Coronary artery (tissue), 2 donors: ENCODE measurements at regions not wholly inside any gene's neighbourhood (a gene's known extent, or its start where the extent isn't known, plus 50 kb on each side); places are given as distances from the start of the nearest gene placed in this dataset.

Source experiments
- DNase-seq: peaks from one replicate; pipeline ENCODE4 v3.0.0-alpha.2; 2017; ENCODE audit warnings: low spot score
- H3K27ac ChIP-seq, 2 donors: fragments of 200-600 bp; sonication (generic); one replicate each; pipeline ENCODE4 v1.5.1; 2016 to 2019
- H3K4me3 ChIP-seq: fragments of 200-600 bp; sonication (generic); 2 replicates; pipeline ENCODE4 v1.5.1; 2016; ENCODE audit warnings: mild to moderate bottlenecking, moderate library complexity
- TF ChIP-seq, protein P1 (sequence below): fragments of 200-600 bp; sonication (generic); IDR thresholded peaks from one replicate; pipeline ENCODE4 v1.5.1; 2019; ENCODE audit warnings: antibody characterized with exemption

DNA sequence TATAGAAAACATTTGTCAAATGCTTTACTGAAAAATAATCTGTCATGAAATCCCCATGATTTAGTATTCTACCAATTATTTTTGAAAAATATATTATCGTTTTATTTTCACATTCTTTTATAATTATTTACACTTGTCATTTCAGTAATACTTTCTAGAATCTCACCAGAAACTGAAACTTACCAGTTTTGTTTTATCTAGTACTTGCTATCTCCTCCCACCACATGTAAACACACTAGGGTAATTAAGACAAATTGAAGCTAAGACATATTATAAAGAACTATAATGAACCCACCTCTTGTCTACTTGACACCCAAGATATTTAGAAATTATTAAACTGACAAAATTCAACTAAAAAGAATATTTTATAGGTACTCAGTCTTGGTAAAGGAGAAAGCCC lies 51.5 kb upstream of the GRM3 start:
- TF ChIP-seq, protein P1, sequence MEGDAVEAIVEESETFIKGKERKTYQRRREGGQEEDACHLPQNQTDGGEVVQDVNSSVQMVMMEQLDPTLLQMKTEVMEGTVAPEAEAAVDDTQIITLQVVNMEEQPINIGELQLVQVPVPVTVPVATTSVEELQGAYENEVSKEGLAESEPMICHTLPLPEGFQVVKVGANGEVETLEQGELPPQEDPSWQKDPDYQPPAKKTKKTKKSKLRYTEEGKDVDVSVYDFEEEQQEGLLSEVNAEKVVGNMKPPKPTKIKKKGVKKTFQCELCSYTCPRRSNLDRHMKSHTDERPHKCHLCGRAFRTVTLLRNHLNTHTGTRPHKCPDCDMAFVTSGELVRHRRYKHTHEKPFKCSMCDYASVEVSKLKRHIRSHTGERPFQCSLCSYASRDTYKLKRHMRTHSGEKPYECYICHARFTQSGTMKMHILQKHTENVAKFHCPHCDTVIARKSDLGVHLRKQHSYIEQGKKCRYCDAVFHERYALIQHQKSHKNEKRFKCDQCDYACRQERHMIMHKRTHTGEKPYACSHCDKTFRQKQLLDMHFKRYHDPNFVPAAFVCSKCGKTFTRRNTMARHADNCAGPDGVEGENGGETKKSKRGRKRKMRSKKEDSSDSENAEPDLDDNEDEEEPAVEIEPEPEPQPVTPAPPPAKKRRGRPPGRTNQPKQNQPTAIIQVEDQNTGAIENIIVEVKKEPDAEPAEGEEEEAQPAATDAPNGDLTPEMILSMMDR: no peak
- no peak for DNase-seq
- Histone ChIP-seq H3K27ac (no peak overlapping the region), H3K4me3 (no peak overlapping the region)

DNA sequence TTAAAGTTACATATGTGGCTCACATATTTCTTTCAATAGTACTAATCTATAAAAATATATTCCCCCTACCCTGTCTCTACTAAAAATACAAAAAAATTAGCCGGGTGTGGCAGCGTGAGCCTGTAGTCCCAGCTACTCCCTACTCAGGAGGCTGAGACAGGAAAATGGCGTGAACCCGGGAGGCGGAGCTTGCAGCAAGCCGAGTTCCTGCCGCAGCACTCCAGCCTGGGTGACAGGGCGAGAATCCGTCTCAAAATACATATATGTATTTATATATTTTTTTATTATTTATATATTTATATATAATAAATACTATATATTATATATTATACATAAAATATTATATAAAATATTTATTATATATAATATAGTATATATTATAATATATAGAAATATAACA lies 69.7 kb upstream of the GRM3 start:
- Histone ChIP-seq H3K4me3 (no peak overlapping the region), H3K27ac (no peak overlapping the region)
- DNase-seq: no peak
- TF ChIP-seq, protein P1: no peak

DNA sequence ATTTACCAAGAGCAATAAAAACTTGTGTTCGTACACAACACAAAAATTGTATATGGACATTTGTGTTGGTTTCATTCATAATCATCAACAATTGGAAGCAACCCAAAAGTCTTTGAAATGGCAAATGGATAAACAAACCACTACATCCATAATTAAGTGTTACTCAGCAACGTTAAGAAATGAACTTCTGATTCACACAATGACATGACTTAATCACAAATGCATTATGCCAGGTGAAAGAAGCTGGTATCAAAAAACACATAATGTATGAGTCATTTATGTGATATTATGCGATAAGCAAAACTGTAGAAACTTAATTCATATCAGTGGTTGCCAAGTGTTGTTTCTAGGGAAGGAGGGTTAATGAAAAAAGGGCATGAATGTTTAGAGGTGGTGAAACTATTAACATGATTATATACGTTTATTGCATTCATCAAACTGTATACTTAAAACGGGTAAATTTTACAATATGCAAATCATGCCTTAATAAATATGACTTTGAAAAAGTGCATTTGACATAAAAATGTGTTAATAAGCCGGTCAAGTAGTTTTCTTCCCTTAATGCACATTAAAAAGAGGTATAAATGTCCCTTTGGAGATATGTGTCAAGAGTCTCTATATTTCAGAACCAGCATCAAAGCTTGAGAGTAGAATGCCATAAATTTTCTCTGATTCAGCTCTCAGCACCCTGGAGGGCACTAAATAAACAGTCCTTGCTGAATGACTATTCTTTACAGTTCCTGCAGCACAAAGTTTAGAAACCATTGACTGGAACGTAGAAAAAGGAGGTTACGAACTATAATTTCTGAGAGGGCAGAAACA lies 84.8 kb upstream of the GRM3 start:
- Histone ChIP-seq H3K27ac (no peak overlapping the region), H3K4me3 (no peak overlapping the region)
- DNase-seq: no peak
- TF ChIP-seq, protein P1: no peak

DNA sequence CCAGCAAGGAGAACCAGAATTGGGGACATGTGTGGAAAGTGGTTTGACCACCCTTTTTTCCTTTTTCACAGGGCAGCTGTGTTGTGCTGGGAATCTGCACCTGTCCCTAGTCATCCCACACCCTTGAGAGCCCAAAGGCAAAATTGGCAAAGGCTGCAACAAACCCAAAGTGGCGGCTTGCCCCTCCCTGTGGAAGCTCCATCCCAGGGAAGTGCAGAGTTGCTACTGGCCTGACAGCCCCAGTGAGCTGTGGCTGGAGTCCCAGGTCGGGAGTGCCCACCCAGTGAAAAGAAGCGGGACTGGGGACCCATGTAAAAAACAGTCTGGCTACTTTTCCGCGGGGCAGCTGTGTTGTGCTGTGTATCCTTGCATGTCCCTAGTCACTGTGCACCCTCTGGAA lies 109.1 kb upstream of the GRM3 start:
- Histone ChIP-seq H3K27ac (no peak overlapping the region), H3K4me3 (no peak overlapping the region)
- DNase-seq: no peak
- TF ChIP-seq, protein P1: no peak

DNA sequence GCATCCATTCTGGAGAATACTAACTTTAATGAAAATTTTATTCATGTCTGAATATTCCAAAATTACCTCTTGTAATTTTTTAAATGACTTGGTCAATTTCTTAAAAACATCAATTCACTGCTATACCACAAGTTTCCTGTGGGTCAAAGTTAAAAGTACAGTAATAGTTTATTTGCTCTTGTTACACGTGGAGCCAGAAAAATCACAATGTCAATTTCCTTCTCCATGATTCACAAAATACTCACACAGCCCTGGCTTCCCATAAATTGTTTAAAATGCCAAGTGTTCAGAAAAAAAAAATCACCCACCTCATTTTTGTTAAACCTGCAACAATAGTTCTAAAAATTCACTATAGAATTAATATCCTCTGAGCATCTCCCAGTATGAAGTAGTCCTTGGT lies 139.5 kb upstream of the GRM3 start:
- H3K4me3 ChIP-seq: no peak overlapping the region
- H3K27ac ChIP-seq: no peak overlapping the region
- TF ChIP-seq, protein P1: no peak
- no peak for DNase-seq

DNA sequence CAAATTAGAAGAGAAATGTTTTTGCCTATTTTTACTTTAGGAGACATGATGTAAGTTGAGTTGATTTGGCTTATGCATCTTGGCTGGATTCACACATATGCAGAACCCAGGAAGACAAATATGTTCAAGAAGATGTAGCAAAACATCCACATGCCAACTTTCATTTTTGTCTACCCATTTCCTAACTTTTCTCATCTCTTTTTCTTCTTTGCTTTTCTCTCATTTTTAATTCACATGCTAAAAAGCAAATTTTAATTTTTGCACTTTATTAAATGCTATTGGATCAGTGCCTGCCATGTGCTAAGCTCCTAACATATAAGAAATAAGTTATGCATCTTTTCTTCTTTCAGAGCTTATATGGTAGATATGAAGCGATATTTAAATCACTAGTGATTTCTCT lies 143.7 kb upstream of the GRM3 start:
- DNase-seq: no peak
- Histone ChIP-seq H3K4me3 (no peak overlapping the region), H3K27ac (no peak overlapping the region)
- TF ChIP-seq, protein P1: no peak

DNA sequence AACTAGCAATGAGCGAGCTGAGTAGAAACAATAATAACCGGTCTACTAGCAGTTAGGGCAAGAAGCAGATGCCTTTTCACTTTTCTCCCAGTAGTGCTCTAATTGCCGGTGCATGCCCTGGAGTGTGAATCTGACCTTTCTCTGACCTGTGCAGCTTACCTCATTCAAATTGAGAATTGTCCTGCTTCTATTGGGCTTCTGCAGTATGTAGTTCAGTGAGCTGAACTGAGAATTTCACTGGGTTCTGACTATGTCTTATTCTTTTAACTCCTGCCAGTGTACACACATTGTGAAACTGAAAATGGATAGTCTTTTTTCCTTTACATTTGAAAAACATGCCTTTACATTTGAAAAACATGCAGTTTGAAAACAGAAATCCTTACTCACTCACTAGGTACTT lies 157.9 kb upstream of the GRM3 start:
- DNase-seq: no peak
- TF ChIP-seq, protein P1: no peak
- H3K4me3 ChIP-seq: no peak overlapping the region
- H3K27ac ChIP-seq: no peak overlapping the region
